ENCODE measurements at regions not wholly inside any gene's neighbourhood (a gene's known extent, or its start where the extent isn't known, plus 50 kb on each side); places are given as distances from the start of the nearest gene placed in this dataset.

DNA sequence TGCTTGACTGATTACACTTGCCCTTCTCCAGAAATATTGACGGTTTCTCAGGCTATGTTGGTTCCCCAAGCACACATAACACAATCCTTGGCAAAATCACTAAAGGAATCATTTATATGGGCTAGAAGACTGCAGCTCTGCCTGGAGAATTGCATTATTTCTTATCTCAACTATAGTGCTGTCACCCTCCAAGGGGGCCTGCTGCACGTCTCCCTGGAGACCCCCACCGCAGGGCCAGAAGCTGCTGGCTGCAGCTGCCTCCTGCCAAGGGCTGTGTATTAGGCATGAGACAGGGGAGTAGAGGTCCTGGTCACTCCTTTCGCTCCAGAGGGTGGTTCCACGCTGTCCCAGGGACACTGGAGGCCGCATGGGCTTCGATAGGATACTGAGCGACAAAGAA is 76.6 kb downstream of the LRRC30 start:
- TF ChIP-seq, protein P1, sequence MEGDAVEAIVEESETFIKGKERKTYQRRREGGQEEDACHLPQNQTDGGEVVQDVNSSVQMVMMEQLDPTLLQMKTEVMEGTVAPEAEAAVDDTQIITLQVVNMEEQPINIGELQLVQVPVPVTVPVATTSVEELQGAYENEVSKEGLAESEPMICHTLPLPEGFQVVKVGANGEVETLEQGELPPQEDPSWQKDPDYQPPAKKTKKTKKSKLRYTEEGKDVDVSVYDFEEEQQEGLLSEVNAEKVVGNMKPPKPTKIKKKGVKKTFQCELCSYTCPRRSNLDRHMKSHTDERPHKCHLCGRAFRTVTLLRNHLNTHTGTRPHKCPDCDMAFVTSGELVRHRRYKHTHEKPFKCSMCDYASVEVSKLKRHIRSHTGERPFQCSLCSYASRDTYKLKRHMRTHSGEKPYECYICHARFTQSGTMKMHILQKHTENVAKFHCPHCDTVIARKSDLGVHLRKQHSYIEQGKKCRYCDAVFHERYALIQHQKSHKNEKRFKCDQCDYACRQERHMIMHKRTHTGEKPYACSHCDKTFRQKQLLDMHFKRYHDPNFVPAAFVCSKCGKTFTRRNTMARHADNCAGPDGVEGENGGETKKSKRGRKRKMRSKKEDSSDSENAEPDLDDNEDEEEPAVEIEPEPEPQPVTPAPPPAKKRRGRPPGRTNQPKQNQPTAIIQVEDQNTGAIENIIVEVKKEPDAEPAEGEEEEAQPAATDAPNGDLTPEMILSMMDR (IDR thresholded peaks at IDR 0.05; ENCODE audit: low read length): no peak
- no peak for TF ChIP-seq EZH2 (IDR thresholded peaks at IDR 0.05; ENCODE audit: borderline replicate concordance, low read length)
